GM10248 (cell line): ENCODE measurements at regions not wholly inside any gene's neighbourhood (a gene's known extent, or its start where the extent isn't known, plus 50 kb on each side); places are given as distances from the start of the nearest gene placed in this dataset.

Experiments used
- CTCF ChIA-PET: fragments of 300-600 bp; sonication (Branson Sonifier 250); formaldehyde crosslinking; extraction: SDS; loops from one replicate; lab custom pipeline; 2021; ENCODE audit warnings: antibody characterized with exemption; lab: Yijun Ruan, JAX
- POLR2A ChIA-PET: fragments of 350-650 bp; sonication (Branson Sonifier 250); formaldehyde crosslinking; extraction: SDS; loops from one replicate; lab custom pipeline; 2020; ENCODE audit warnings: antibody characterized with exemption; lab: Yijun Ruan, JAX
- DNase-seq: peaks from one replicate; pipeline ENCODE4 v3.0.0; 2012; ENCODE audit errors: extremely low spot score
- CTCF ChIP-seq: IDR thresholded peaks from 2 replicates; pipeline ENCODE4 v1.5.1; 2012; ENCODE audit warnings: mild to moderate bottlenecking, low read depth; ENCODE audit errors: extremely low read depth, missing control alignments, control extremely low read depth

- CTCF ChIA-PET = no interaction called here
- no peak for DNase-seq
- POLR2A ChIA-PET = no interaction called here
These were observed 125.3 kb upstream of the MEF2C start for GRCh38 chr5:89008291-89008690.

DNA sequence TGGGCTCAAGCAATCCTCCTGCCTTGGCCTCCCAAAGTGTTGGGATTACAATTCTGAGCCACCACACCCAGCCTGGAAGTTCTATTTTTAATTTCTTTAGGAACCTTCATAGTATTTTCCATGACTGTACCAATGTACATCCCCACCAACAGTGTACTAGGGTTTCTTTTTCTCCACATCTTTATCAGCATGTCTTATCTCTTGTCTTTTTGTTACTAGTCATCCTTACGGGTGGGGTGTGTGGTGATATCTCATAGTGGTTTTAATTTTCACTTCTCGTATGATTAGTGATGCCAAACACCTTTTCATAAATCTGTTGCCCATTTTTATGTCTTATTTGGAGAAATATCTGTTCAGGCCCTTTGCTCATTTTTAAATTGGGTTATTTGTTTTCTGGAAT is 123.0 kb upstream of the MEF2C start:
- no peak for TF ChIP-seq CTCF
- CTCF ChIA-PET = no interaction called here
- POLR2A ChIA-PET = no interaction called here
- no peak for DNase-seq

More at GRCh38 chr5:89008291-89008690, 125.3 kb upstream of the MEF2C start:
- no peak for TF ChIP-seq CTCF

- ChIA-PET POLR2A (no interaction called here), CTCF (interaction anchor here (1.0 kb wide), 1 partner anchor 12 kb away, joined by 3 read pairs; no protein-coding TSS in a partner anchor)
- DNase-seq = no peak
- no peak for TF ChIP-seq CTCF
These were observed 121.4 kb upstream of the MEF2C start for GRCh38 chr5:89004379-89004778.

DNA sequence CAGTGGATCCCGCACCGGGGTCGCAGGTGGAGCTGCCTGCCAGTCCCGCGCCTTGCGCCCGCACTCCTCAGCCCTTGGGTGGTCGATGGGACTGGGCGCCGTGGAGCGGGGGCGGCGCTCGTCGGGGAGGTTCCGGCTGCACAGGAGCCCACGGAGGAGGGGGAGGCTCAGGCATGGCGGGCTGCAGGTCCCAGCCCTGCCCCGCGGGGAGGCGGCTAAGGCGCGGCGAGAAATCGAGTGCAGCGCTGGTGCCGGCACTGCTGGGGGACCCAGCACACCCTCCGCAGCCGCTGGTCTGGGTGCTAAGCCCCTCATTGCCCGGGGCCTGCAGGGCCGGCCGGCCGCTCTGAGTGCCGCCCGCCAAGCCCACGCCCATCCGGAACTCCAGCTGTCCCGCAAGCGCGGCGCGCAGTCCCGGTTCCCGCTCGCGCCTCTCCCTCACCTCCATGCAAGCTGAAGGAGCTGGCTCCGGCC is 120.6 kb upstream of the MEF2C start:
- POLR2A ChIA-PET = no interaction called here
- no peak for TF ChIP-seq CTCF
- no peak for DNase-seq
- CTCF ChIA-PET = no interaction called here

- TF ChIP-seq CTCF = no peak
- ChIA-PET CTCF (no interaction called here), POLR2A (no interaction called here)
- no peak for DNase-seq
These were observed 116.9 kb upstream of the MEF2C start for GRCh38 chr5:88999853-89000252.

GRCh38 chr5:88997937-88998336 is 115.0 kb upstream of the MEF2C start:
- no peak for TF ChIP-seq CTCF
- POLR2A ChIA-PET = no interaction called here
- CTCF ChIA-PET = interaction anchor here (0.9 kb wide), 1 partner anchor 41 kb away, joined by 3 read pairs; no protein-coding TSS in a partner anchor
- no peak for DNase-seq
